NCI-H748 (cell line): ENCODE measurements at regions not wholly inside any gene's neighbourhood (a gene's known extent, or its start where the extent isn't known, plus 50 kb on each side); places are given as distances from the start of the nearest gene placed in this dataset.
"Not testable (repeated sequence)": the region's sequence is repeated elsewhere in the genome, so short reads cannot be mapped to it uniquely, and the experiment has no call there.

ENCODE experiments used
- DNase-seq: peaks from one replicate; lab custom pipeline; 2025; ENCODE audit not compliant: unreplicated experiment; lab: John Stamatoyannopoulos, UW

DNA sequence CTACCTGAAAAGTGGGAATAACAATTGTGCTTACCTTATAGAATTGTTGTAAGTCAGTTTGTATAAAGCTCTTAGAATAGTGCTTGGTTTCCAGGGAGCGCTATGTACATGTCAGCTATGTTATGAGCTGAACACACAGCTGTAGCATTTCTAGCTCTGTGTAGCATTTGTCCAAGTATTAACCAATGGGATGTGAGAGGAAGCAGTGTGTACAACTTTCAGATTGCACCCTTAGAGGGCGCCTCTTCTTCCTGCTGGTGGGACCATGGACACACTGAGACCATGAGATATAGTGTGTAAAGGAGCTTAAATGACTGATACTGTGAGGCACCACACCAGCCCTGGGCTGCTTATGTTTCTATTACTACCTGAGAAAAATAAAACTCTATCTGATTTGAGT, 380.2 kb downstream of the LNPK start:
- DNase-seq, result peak; percentile 17

GRCh38 chr2:175620106-175620505, 382.0 kb downstream of the LNPK start:
- DNase-seq, result no peak

DNA sequence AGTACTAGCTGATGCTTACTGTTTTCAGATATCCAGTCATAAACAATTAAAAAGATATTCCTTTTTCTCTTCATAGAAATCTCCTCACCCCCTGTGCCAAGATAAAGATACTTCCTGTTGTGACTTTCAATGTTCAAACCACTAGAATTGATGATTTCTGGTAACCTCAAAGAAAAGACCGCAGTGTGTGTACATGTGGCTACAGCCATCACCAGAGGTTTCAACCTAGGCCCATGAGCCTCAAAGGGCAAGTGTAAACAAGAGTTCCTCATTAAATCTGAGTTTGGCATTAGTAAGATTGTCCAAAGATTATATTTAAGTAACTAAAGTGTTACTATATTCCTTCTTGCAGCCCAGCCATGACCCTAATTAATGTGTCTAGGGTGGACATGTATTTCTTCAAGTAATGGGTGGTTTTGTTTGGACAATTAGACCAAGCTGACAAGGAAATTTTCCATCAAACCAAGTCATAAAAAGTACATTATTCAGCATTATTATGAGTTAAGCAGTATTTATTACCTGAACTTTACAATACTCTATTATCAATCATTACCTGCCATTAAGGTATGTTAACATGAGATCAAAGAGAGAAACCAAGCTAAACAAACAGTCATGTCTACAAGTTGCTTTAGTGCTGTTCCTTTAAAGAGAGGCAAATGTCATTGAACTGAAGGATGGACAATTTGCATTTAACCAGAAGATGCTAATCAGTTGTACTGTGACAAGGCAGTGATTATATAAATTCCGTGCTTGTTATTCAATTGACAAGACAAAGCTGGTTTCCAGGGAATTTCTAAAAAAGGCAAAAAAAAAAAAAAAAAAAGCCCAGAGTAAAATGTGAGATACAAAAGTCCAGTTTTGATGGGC, 382.7 kb downstream of the LNPK start:
- DNase-seq, result no peak

DNA sequence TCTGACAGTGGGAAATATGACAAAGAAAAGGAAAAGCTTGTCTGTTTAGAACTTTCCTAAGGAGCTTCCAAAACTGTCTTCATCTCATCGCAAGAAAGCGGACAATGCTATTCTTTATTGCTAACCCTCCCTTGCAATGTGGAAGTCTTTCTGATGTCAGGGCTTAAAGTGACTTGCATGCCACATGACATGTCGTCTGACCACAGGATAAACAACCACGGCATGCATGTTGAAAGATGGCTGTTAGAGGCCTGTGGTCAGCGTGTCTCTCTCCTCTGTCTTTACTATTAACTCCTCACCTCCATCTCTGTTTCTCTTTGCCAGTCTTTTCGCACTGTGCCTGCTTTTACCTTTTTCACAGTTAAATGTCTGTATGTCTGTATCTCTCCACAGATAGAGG, 389.8 kb downstream of the LNPK start:
- DNase-seq, result no peak

- DNase-seq, result peak; percentile 80
These were observed 395.8 kb downstream of the LNPK start for GRCh38 chr2:175606010-175606841.

- peak; percentile 76 for DNase-seq
These were observed 396.4 kb downstream of the LNPK start for GRCh38 chr2:175605640-175606009.

GRCh38 chr2:175601969-175602368, 400.1 kb downstream of the LNPK start:
- no peak for DNase-seq

- no peak for DNase-seq
These were observed 401.9 kb downstream of the LNPK start for GRCh38 chr2:175599966-175600831.

- DNase-seq, result no peak
These were observed 404.8 kb downstream of the LNPK start for GRCh38 chr2:175597286-175597685.

DNA sequence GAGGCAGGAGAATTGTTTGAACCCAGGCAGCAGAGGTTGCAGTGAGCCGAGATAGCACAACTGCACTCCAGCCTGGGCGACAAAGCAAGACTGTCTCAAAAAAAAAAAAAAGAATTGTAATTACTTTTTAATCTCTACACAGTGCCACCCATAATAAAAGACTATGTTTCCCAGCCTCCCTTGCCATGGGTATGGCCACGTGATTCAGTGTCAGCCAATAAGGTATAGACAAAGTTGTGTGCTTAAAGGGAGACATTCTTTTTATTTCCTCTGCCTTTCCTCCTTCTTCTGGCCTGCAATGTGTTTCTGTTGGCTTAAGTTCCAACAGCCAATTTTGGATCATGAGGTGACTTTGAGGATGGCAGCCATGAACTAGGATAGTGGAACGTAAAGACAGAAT, 406.9 kb downstream of the LNPK start:
- DNase-seq, result no peak

- DNase-seq, result peak; percentile 74
These were observed 408.2 kb downstream of the LNPK start for GRCh38 chr2:175593686-175594525.

DNA sequence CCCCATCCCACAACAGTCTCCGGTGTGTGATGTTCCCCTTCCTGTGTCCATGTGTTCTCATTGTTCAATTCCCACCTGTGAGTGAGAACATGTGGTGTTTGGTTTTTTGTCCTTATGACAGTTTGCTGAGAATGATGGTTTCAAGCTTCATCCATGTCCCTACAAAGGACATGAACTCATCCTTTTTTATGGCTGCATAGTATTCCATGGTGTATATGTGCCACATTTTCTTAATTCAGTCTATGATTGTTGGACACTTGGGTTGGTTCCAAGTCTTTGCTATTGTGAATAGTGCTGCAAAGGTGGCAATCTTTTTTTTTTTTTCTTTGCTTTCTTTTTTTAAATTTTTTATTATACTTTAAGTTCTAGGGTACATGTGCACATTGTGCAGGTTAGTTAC, 406.7 kb upstream of the ATP5MC3 start:
- not testable (repeated sequence) for DNase-seq

- no peak for DNase-seq
These were observed 404.0 kb upstream of the ATP5MC3 start for GRCh38 chr2:175585496-175585895.

DNA sequence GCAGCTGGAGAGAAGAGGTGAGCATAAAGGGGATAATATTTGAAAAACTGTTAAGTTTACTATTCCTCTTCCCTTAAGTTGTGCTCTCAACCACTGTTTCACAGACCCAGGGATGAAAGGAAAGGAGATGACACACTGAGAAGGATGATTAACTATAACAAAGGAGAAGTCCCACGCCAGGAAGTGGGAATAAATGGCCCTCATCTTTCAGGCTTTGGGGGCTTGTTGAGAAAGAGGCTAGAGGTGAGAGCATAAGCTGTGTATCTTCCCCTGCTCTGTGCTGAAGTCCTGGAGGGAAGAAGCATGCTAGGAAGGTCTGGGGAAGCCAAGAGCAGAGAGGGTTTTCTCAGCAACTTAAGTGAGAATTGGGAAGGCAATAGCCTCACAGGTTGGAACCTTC, 399.1 kb upstream of the ATP5MC3 start:
- no peak for DNase-seq

GRCh38 chr2:175579646-175580045, 398.1 kb upstream of the ATP5MC3 start:
- no peak for DNase-seq

DNA sequence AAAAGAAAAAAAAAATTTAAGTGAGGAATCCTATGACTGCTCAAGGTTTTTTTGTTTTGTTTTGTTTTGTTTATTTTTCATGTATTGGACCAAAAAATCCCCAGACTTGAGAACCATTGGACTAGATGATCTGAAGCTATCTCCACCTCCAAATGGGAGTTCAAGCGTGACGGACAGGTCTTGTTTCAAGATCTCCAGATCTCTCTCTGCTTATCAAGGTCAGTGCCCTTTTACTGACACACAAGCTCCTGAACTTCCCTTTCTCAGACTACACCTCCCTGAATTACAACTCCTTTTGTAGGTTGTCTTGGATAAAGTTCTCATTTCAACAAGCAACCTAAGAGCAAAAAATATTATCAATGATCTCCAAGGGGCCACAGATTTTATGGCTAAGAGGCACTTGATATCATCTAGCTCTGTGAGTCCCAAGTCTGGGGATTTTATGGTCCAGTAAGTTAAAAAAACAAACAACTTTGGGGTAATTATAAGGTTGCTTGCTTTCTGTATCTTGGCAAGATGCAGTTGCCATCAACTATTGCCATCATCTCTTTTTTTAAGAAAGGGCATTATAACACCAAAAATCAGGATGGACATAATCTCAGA, 396.0 kb upstream of the ATP5MC3 start:
- DNase-seq, result no peak

DNA sequence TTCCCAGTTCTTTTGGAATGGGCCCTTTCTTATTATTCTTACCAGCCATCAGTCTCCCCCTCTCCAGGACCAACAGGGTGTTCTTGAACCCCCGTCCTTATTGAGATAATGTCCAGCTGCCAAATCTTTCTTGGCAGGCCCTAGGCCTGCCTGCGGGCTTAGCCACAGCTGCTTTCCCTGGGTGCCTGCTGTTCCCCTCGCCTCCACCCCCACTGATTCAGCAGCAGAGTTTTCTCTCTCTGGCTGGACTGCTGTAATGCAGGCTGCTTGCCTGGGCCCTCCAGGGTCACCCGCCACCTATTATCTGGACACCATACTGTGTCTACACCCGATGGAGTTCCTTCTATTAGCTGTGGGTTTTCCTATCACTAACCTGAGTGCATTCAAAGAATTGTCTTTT, 395.4 kb upstream of the ATP5MC3 start:
- DNase-seq, result no peak

DNA sequence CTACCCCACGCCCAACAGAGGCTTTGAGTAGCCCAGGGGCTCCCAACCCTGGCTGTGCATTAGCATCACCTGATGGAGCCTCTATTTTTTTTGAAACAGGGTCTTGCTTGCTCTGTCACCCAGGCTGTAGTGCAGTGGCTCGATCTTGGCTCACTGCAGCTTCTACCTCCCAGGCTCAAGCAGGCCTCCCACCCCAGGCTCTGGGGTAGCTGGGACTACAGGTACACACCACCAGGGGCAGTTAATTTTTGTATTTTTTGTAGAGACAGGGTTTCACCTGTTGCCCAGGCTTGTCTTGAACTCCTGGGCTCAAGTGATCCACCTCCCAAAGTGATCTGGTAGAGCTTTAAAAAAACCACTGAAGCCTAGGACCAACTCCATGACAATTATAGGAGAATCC, 394.8 kb upstream of the ATP5MC3 start:
- DNase-seq, result no peak

DNA sequence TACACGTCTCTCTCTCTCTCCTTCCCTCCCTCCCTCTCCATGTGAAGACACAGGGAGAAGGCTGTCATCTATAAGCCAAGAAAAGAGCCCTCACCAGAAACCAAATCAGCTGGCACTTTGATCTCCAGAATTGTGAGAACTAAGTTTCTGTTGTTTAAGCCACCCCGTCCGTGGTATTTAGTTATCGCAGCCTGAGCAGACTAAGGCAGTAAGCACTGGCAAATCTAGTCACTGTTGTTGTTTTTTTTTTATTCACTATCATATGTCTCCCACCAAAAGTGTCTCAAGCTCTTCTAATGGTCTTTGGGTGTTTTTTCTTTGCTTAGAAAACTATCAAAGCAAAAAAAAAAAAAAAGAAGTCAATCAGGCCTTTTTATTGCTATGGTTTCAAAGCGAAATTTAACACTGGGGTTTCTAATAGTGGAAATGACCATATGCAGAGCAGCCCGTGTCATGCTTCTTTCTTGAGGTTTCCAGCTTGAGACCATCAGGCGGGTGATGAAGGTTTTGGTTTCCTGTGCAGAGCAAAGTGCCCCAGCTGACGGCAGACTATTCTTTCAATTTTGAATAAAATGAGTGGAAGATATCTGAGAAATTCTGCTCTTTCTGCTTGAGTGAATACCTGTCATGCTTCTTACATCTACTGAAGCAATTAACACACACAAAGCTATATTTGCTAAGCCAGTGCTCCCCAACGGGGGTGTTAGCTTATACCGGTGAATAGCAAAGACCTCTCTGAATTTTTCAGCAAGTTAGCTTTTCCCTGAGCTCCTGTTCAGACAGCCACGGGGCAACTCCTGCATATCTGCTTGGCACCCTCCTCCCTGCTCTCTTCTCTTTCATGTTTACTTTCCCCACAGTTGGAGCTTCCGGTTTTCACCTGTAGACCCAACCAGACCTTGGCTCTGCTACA, 394.1 kb upstream of the ATP5MC3 start:
- peak; percentile 67 for DNase-seq
